HG03342 (cell line): ENCODE measurements at regions not wholly inside any gene's neighbourhood (a gene's known extent, or its start where the extent isn't known, plus 50 kb on each side); places are given as distances from the start of the nearest gene placed in this dataset.

Source experiments
- ATAC-seq: cut with Tn5 transposase; IDR thresholded peaks from one replicate; pipeline ENCODE4 v1.9.1; 2021; ENCODE audit warnings: mild to moderate bottlenecking, moderate library complexity; ENCODE audit not compliant: unreplicated experiment

- ATAC-seq, result no peak
These were observed 79.4 kb upstream of the IFNE start for GRCh38 chr9:21561502-21561901.

- ATAC-seq, result no peak
These were observed 82.1 kb upstream of the IFNE start for GRCh38 chr9:21564175-21564574.

DNA sequence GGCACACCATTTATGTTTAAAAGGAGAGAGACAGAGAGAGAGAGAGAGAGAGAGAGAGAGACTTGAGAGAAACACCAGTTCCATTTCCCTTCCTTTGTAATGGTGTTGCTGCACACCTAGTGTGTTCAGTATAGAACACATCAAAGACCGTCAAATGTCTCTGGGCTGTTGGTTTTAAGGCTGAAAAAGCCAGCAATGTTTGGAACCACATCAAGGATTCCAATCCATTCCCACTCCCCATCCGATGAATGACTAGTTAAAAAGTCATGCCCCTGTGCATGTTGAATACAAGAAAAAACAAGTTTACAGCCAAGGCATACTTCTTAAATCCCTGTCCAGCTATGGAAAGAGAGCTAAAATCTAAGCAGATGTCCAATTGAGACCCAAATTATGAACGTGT is 83.0 kb upstream of the IFNE start:
- ATAC-seq, result no peak

DNA sequence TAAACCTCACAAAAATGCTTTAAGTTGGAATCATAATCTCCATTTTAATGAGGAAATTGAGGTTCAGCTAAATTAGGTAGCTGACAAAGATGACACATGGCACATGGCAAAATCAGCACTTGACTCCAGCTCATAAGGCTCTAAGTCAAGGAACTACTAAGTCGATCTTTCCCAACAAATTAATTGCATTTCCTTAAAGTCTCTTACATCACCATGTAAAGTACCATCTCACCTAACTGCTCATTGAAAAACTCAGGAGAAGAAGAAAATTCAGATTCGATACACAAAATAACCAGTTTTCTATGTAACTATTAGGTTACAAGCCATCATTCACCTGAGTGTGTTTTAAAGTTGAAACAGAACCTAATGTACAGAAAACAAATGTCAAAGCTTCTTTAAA is 85.8 kb upstream of the IFNE start:
- no peak for ATAC-seq

DNA sequence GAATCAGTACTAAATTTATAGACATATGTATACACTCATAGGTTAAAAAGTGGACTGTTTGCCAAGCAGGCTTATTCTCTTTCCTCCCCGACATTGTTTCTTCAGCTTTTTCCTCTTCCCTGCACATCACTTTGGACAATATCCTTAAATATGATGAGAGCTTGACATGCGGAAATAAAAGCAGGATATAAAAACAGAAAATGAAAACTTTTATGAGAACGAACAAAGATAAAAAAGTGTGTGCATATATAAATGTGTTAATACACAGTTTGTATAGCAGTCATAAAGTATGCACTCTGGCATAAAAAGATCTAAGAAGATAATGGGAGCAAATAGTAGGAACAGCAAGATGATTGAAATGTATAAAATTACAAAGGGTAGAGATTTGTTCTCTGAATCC is 86.4 kb upstream of the IFNE start:
- ATAC-seq, result no peak

DNA sequence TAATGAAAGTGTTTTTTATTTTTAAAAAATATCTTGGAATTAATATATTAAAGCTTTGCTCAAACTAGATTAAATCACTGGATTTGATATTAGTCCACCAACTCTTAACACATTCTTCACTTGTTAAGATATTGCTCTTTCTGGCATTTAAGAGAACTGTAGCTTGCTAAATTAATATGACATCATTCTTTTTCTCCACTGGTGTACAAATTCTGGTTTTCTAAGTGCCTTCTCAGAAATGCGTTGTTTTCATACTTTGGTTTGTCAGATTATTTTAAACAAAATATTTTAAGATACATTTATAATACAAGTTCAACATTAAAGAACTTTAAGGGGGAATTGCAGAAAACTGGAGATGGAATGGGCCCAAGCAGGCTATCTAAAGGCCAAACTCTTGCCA is 87.6 kb upstream of the IFNE start:
- ATAC-seq, result no peak

DNA sequence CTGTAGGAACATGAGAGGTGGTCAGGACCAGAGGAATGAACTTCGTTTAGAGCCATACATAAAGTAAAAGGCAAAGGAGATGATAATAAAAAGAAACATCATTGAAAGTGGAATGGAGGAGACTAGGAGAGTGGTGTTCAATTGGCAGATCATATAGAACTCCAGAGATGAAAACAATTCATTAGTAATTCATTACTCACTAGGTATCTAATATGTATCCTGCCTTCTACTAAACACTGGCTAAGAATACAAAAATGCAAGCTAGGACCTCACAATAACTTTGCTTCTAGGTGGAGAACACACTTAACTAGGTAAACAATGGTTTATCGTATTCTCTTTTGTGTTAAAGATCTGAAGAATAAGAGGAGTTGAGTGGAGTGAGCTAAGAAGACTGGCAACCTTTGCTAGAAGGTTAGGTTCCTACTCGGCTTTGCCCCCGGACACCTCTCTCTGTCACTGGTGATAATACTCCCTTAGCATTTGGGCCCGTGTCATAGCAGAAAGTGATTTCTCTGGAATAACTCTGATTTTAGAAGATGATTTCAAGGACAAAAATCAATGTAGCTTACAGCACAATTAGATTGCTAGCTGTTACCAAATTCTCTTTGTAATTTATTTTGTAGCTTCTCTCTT is 88.6 kb upstream of the IFNE start:
- ATAC-seq, result no peak

DNA sequence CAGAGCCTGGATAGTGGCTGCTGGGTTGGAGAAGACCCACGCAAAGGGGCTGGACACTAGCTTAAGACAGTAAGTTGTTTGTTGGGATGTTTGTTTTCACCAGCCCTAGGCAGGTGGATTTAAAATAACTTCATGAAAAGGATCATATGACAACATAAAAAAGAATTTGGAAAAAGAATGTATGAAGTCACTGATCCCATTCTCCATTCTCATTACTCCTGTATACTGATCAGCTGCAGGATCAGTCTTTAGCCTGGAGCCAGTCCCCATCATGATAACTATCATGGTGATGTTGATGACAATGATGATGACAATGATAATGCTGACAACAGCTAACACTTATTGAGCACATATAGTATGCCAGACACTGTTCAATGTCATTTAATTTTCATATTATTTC is 92.1 kb upstream of the IFNE start:
- ATAC-seq, result no peak

DNA sequence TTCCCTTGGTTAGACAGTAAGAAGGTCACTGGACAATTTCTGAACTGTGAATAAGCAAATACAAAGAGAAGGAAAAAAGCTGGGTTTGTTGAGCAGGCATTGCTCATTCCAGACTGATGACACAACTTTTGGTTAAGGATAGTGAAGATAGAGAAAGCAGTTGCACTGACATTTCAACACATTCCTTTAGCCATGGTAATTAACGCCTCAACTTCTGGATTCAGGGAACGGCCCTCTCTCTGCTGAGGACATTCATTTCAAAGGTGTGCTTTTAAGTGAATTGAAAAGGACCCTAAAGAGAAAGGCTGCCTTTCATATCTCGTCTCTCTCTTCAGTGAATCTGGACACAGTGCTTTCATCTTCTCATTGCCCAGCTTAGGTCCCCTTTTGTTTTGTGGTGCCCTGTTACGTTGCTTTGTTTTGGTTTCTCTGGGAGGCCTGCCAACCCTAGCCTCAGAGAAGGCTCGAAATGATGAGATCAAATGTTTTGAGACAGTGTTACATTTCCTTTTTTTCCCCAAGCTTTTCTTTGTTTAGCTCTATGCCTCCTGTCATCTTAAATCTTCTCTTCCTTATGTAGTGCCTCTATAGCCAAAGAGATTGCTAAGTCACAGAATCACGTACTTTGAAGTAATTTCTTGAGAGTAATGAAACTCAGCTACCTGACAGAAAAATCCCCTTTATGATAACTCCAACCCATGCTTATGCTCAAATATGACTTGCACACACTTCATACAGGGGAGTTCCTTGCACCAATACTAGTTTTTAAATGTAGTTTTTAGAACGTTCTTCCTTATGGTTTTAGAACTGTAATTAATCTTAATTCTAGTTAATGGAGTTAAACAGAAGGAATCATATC is 94.4 kb upstream of the IFNE start:
- ATAC-seq, result peak; percentile 52

DNA sequence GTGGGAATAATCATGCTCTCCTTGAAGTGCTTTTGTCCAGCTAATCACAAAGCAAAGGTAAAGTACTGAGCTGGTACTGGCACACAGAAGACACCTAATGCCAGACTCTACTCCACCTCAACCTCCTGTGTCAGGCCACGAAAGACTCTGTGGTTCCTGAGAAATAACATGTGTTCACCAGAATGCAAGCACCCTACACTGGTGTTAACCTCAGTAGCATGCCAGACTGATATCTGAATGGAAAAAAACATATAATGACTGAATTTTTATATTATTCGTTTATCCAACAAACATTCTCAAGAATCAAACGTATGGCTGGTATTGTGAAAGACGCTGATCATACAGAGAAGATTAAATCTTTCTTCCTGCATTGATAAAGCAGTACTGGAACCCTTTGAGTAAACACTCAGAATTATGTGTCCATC is 97.1 kb upstream of the IFNE start:
- no peak for ATAC-seq

DNA sequence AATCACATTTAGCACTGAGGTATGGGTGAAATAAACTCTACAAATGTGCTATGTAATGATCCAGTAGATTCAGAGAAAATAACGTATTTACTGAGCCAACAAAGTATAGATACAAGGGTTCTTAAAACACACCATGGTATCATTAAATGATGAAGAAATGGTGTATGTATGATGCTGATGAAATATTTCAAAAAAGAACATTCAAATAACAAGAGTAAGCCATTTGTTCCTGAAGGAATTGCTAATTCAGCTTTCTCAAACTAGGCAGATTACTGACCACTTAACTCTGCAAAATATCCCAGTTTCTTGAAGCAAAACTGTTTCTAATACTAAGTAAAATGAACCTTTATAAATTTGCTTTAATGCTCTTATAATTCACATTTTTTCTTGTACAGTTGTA is 97.6 kb upstream of the IFNE start:
- ATAC-seq, result no peak

- ATAC-seq, result no peak
These were observed 98.7 kb upstream of the IFNE start for GRCh38 chr9:21580636-21581378.

GRCh38 chr9:21583628-21584377 is 101.7 kb upstream of the IFNE start:
- ATAC-seq, result no peak

GRCh38 chr9:21584890-21585289 is 102.8 kb upstream of the IFNE start:
- no peak for ATAC-seq

- ATAC-seq, result no peak
These were observed 103.9 kb upstream of the IFNE start for GRCh38 chr9:21585756-21586752.

DNA sequence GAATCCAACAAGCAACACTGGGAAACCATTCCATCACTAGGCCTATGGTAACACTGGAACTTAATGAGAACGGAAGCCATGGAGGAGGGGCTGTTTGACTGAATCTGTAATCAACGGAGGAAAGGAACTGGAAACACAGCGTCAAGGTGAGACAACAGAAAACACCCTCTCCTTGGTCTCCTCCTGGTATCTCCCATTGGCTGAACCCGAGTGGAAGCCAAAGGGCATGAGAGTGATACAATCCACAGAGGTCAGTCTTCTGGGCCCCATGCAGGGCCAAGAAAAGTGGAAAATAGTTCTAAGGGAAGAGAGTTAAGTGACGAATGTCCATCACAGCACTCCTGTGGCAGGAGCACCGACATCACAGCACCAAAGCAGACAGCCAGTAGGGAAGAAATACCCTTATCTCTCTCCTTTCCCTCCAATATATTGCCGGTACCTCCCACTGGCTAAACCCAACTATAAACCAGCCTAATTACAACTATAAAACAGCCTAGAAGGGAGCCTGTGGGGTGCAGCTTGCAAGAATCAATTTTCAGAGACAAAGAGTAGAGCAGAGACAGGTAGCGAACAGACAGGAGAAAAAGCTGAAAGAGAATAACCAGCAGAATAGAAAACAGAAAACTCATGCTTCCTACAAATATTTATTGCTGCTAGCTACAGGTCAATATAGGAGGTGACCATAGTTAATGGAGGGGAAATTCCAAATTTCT is 107.4 kb upstream of the IFNE start:
- no peak for ATAC-seq

GRCh38 chr9:21590058-21590996 is 108.2 kb upstream of the IFNE start:
- ATAC-seq, result no peak
